ENCODE measurements at regions not wholly inside any gene's neighbourhood (a gene's known extent, or its start where the extent isn't known, plus 50 kb on each side); places are given as distances from the start of the nearest gene placed in this dataset.

DNA sequence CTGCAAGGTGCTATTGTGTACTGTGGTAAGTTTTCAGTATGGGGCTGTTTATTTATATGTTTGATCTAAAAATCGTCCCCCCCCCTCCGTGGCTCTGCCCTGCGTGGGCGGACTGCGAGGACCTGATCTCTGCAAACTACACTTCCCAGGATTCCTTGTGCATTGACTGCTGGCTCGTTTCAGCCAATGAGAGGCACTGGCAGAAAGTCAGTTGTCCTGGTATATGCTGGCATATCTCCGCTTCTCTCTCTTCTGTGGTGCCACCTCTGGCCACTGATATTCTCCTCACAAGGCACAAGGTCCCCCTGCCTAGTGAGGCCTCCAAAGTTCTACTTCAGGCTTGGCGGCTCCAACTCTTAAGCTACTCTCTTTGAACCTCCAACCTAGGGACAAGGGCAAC, 168.8 kb upstream of the ZFP42 start:
- Mint-ChIP-seq H3K9me3 (peaks cover 8% of the 10 kb centered on the region), H3K4me3 (no peak overlapping the region), H3K4me1 (no peaks in the 10 kb centered on the region), H3K36me3 (no peaks in the 10 kb centered on the region), H3K27ac (no peak overlapping the region), H3K27me3 (no peaks in the 10 kb centered on the region)
- DNase-seq, result no peak

- H3K36me3 Mint-ChIP-seq, result no peaks in the 10 kb centered on the region
- H3K9me3 Mint-ChIP-seq, result peaks cover 10% of the 10 kb centered on the region
- H3K4me3 Mint-ChIP-seq, result no peak overlapping the region
- DNase-seq, result no peak
- H3K27ac Mint-ChIP-seq, result no peak overlapping the region
- no peaks in the 10 kb centered on the region for H3K4me1 Mint-ChIP-seq
- H3K27me3 Mint-ChIP-seq, result no peaks in the 10 kb centered on the region
These were observed 167.9 kb upstream of the ZFP42 start for GRCh38 chr4:187827631-187828030.

DNA sequence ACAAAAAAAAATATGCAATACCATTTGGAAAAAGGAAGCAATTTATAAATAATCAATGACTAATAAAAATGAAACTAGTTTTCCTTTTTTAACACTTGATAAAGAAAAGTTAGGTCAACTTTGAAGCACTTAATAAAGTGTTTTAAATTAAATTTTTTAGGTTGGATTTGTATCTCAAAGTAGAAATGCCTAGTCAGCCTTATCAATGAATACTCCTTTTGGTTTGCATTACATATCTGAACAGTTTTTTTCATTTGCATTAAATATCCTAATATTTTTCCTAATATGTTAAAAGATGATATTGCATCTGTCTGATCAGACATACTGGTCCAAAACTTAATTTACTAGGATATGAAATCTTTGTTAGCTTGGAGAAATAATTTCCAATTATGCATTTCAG, 155.8 kb upstream of the ZFP42 start:
- Mint-ChIP-seq H3K4me3 (no peak overlapping the region), H3K27ac (no peak overlapping the region), H3K9me3 (peaks cover 10% of the 10 kb centered on the region), H3K27me3 (no peaks in the 10 kb centered on the region), H3K36me3 (no peaks in the 10 kb centered on the region), H3K4me1 (no peaks in the 10 kb centered on the region)
- no peak for DNase-seq

GRCh38 chr4:187840814-187841213, 154.8 kb upstream of the ZFP42 start:
- Mint-ChIP-seq H3K27ac (no peak overlapping the region), H3K9me3 (peaks cover 9% of the 10 kb centered on the region), H3K27me3 (no peaks in the 10 kb centered on the region), H3K4me3 (no peak overlapping the region), H3K36me3 (no peaks in the 10 kb centered on the region), H3K4me1 (no peaks in the 10 kb centered on the region)
- no peak for DNase-seq

DNA sequence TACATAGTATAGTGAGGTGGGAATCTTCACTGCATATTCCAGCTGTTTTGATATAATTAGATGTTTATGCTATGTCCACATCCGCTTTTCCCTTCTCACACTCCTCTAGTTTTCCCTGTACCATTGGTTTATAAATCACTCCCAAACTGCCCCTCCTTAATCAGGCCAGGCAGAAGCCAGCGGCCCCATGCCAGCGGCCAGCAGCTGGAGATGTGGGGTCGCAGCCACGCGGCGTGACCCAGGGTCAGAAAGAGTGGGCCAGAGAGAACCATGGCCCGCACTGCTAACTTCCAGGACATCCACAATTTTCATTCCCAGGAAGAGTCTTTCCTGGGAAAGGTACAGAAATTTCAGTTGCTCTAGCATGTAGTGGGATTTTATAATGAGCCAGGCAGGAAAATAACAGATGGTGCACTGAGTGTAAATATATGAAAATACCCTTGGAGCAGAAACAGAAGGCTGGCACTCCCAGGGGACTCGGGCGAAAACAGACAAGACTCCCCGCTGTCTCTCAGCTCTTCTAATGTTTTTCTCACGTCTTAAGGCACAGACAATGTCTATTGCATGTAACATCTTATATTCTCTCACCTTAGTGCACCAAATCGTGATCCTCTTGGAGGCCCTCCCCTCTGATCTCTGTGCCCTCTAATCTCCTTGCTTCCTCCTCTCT, 145.9 kb upstream of the ZFP42 start:
- no peak for DNase-seq
- H3K4me3 Mint-ChIP-seq, result no peak overlapping the region
- H3K9me3 Mint-ChIP-seq, result peaks cover 11% of the 10 kb centered on the region
- no peaks in the 10 kb centered on the region for H3K36me3 Mint-ChIP-seq
- no peaks in the 10 kb centered on the region for H3K4me1 Mint-ChIP-seq
- H3K27me3 Mint-ChIP-seq, result no peaks in the 10 kb centered on the region
- H3K27ac Mint-ChIP-seq, result no peak overlapping the region

- Mint-ChIP-seq H3K9me3 (peaks cover 2% of the 10 kb centered on the region), H3K27ac (no peak overlapping the region), H3K4me3 (no peak overlapping the region), H3K36me3 (no peaks in the 10 kb centered on the region), H3K4me1 (no peaks in the 10 kb centered on the region), H3K27me3 (no peaks in the 10 kb centered on the region)
- no peak for DNase-seq
These were observed 129.7 kb upstream of the ZFP42 start for GRCh38 chr4:187865914-187866313.

DNA sequence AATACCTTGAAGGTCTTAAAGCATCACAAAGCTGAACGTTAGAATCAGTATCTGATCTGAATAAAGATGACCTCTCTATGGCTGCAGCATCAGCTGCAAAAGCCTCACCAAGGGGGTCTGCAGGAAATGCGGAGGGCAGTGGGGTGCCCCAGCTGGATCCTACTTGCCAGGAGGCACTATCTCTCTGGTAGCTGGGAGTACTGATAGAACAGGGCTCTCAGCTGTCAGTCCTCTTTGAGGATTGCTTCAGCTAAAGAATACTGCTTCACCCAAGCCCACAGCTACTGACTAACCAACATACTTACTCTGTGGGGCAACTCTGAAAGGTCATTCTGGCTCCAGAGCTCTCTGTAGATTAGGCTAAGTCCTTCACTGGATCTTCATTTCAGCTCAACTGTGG, 112.5 kb upstream of the ZFP42 start:
- H3K4me1 Mint-ChIP-seq, result no peaks in the 10 kb centered on the region
- no peaks in the 10 kb centered on the region for H3K36me3 Mint-ChIP-seq
- no peak for DNase-seq
- H3K4me3 Mint-ChIP-seq, result no peak overlapping the region
- H3K27me3 Mint-ChIP-seq, result no peaks in the 10 kb centered on the region
- peaks cover 10% of the 10 kb centered on the region for H3K9me3 Mint-ChIP-seq
- no peak overlapping the region for H3K27ac Mint-ChIP-seq

DNA sequence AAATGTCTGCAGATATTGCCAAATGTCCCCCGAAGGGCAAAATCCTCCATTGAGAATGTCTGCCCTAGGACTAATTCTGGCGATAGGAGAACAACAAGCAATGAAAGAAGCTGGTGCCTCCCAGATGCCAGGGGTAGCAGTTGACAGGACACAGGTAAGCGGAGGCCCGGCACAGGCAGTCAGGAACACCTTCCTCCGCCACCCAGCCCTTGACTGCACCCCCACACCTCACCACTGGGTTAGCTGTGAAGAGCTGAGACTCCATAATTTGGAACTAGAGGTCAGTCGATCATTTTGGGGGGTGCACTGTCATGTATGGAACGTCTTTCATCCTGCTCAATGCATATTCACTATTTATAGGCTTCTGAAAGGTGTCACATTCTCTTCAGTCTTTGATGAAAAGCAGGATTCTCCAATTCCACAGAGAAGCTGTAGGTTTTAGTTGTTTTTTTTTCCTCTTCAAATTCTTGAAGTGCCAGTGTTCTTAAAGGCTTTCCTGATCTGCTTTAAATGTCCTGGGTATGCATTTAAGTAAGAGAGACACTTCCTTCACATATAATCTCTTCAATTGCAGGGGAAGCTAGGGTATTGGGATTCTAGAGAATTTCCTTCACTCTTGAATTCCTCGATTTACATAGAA, 111.6 kb upstream of the ZFP42 start:
- no peak overlapping the region for H3K4me3 Mint-ChIP-seq
- no peaks in the 10 kb centered on the region for H3K27me3 Mint-ChIP-seq
- DNase-seq, result no peak
- no peaks in the 10 kb centered on the region for H3K36me3 Mint-ChIP-seq
- H3K27ac Mint-ChIP-seq, result no peak overlapping the region
- H3K9me3 Mint-ChIP-seq, result peaks cover 9% of the 10 kb centered on the region
- no peaks in the 10 kb centered on the region for H3K4me1 Mint-ChIP-seq

DNA sequence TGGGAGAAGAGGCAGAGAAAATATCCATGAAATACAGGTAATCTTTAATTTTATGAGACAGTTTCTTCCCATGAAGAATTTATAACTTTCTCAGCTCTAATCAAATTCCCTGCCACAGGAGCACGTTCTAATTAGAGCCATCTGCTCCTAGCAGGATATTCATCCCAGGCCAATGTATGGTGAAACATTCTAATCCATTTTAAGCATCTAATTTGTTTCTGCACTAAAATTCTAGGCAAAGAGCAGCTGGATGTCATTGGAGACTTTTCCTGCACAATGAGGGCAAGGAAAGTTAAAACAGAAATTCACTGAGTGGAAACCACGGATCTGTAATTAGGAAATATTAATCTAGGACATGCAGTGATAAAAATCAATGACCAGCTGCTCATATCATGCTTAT, 107.7 kb upstream of the ZFP42 start:
- Mint-ChIP-seq H3K9me3 (peaks cover 4% of the 10 kb centered on the region), H3K4me3 (no peak overlapping the region), H3K4me1 (no peaks in the 10 kb centered on the region), H3K36me3 (no peaks in the 10 kb centered on the region), H3K27me3 (no peaks in the 10 kb centered on the region), H3K27ac (no peak overlapping the region)
- no peak for DNase-seq

DNA sequence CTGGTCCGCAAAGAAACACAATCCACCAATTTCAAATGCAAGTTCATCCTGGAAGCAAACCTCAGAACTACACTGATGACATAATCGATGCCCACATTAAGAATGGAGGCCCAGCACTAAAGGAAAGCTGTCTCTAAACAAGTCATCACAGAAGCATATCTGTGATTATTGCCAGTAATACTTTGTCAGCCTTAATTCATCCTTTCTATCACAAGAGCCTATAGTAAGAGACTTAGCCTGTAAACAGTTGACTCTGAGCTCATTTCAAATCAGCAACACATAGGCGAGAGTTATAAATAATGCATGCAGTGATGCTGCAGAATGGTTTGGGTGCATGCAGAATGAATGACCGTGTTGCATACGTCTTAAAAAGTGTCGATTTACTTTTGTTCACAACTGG, 105.9 kb upstream of the ZFP42 start:
- Mint-ChIP-seq H3K4me1 (no peaks in the 10 kb centered on the region), H3K4me3 (no peak overlapping the region), H3K27ac (no peak overlapping the region), H3K9me3 (peaks cover 4% of the 10 kb centered on the region), H3K27me3 (no peaks in the 10 kb centered on the region), H3K36me3 (no peaks in the 10 kb centered on the region)
- DNase-seq, result no peak

DNA sequence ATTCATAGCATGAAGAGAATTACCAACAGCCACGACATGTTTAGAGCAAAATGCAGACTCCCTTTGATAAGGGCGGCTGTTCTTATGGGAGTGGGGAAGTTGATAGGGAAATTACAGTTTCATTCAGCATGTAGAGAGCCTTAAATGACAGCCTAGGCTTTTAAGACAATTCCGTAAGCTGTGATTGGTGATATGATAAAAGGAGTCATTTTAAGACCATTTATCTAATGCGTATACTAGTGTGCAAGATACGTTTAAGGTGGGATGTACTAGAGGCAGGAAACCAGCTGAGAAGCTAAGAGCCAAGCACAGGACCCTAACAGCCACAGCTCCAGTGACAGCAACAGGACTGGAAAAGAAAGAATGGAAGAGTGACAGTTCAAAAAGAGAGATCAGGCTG, 102.2 kb upstream of the ZFP42 start:
- no peaks in the 10 kb centered on the region for H3K4me1 Mint-ChIP-seq
- no peaks in the 10 kb centered on the region for H3K36me3 Mint-ChIP-seq
- no peaks in the 10 kb centered on the region for H3K27me3 Mint-ChIP-seq
- H3K27ac Mint-ChIP-seq, result no peak overlapping the region
- H3K4me3 Mint-ChIP-seq, result no peak overlapping the region
- H3K9me3 Mint-ChIP-seq, result peaks cover 4% of the 10 kb centered on the region
- no peak for DNase-seq

DNA sequence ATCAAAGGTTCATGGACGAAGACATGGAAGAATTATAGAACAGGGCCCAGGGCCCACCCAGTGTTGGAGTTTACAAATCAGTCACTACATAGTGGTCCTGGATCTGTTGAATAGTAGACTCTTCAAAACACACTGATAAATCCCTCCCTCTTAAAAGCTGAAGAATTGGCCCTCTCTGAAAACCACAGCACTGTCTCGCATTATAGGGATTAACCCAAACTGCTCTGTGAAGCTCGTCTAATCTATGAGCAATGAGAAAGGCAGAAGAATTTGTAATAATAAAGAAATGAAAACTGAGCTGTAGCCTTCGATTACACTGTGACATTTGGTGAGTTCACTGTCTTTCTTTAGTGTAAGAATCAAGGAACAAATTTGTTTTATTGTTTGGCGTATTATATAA, 92.5 kb upstream of the ZFP42 start:
- H3K4me1 Mint-ChIP-seq, result no peaks in the 10 kb centered on the region
- no peaks in the 10 kb centered on the region for H3K27me3 Mint-ChIP-seq
- no peak overlapping the region for H3K27ac Mint-ChIP-seq
- no peaks in the 10 kb centered on the region for H3K36me3 Mint-ChIP-seq
- H3K4me3 Mint-ChIP-seq, result no peak overlapping the region
- peaks cover 4% of the 10 kb centered on the region for H3K9me3 Mint-ChIP-seq
- DNase-seq, result no peak

DNA sequence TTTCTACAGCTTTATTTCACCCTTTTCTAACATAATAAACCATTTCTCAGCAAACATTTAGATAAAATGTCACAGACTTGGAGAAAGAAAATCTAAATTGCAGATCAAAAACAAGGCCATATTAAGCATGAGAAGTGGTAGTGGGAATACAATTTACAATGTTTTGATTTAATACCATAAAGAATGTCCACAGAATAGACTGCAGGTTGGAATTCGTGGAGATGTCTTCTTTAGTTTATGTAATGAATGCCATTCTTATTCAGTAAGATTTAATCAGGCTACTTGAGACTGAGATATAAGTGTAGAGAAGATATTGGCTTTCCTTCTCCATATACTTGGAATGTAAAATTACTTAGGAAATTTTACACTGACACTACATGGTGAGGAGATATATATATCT, 91.9 kb upstream of the ZFP42 start:
- H3K27ac Mint-ChIP-seq, result no peak overlapping the region
- no peak overlapping the region for H3K4me3 Mint-ChIP-seq
- DNase-seq, result no peak
- H3K36me3 Mint-ChIP-seq, result no peaks in the 10 kb centered on the region
- H3K27me3 Mint-ChIP-seq, result no peaks in the 10 kb centered on the region
- peaks cover 3% of the 10 kb centered on the region for H3K9me3 Mint-ChIP-seq
- H3K4me1 Mint-ChIP-seq, result no peaks in the 10 kb centered on the region

- H3K4me3 Mint-ChIP-seq, result no peak overlapping the region
- no peak for DNase-seq
These were observed 87.5 kb upstream of the ZFP42 start for GRCh38 chr4:187908079-187908561.

GRCh38 chr4:187908731-187909130, 86.8 kb upstream of the ZFP42 start:
- Mint-ChIP-seq H3K27me3 (peaks cover 3% of the 10 kb centered on the region), H3K9me3 (no peaks in the 10 kb centered on the region), H3K27ac (no peak overlapping the region), H3K4me3 (no peak overlapping the region), H3K36me3 (no peaks in the 10 kb centered on the region), H3K4me1 (no peaks in the 10 kb centered on the region)
- no peak for DNase-seq

More at GRCh38 chr4:187908079-187908561, 87.5 kb upstream of the ZFP42 start:
- Mint-ChIP-seq H3K27me3 (peaks cover 3% of the 10 kb centered on the region), H3K9me3 (no peaks in the 10 kb centered on the region), H3K4me1 (no peaks in the 10 kb centered on the region), H3K36me3 (no peaks in the 10 kb centered on the region), H3K27ac (no peak overlapping the region)

DNA sequence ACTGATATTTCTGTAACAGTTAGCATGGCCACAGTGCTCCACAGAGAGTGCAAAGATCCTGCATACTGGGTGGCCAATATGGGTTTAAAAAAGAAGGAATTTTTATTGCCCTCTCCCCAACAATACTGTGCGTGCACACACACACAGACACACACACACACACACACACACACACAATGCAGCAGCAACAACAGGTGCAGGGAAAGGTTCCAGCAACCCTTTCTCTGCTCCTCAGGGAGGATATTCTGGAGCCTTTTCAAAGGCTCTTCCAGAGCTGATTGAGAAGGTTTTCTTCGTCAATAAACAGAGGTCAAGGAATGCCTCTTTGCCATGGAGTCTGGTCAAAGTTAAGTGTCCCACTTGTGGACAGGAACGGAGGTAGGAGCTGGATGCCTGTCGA, 84.8 kb upstream of the ZFP42 start:
- H3K4me3 Mint-ChIP-seq, result no peak overlapping the region
- peaks cover 3% of the 10 kb centered on the region for H3K27me3 Mint-ChIP-seq
- peaks cover 3% of the 10 kb centered on the region for H3K9me3 Mint-ChIP-seq
- no peak overlapping the region for H3K27ac Mint-ChIP-seq
- no peak for DNase-seq
- H3K36me3 Mint-ChIP-seq, result no peaks in the 10 kb centered on the region
- H3K4me1 Mint-ChIP-seq, result no peaks in the 10 kb centered on the region
